Activated CD4-positive, alpha-beta T cell treated with anti-CD3 and anti-CD28 coated beads, Interleukin-2, amount 50 U/mL, for 16 hours (primary cell): ENCODE measurements at regions not wholly inside any gene's neighbourhood (a gene's known extent, or its start where the extent isn't known, plus 50 kb on each side); places are given as distances from the start of the nearest gene placed in this dataset.

Source experiments
- DNase-seq: peaks from one replicate; pipeline ENCODE4 v3.0.0-alpha.2; 2020

GRCh38 chr5:52419357-52419756 is 368.4 kb upstream of the ITGA1 start:
- DNase-seq = no peak

GRCh38 chr5:52427615-52428014 is 360.1 kb upstream of the ITGA1 start:
- no peak for DNase-seq

- no peak for DNase-seq
Measured at GRCh38 chr5:52428977-52429489, 358.7 kb upstream of the ITGA1 start.

- no peak for DNase-seq
Measured at GRCh38 chr5:52441768-52442167, 345.9 kb upstream of the ITGA1 start.

- DNase-seq = no peak
Measured at GRCh38 chr5:52443187-52443586, 344.5 kb upstream of the ITGA1 start.

GRCh38 chr5:52448111-52448510 is 339.6 kb upstream of the ITGA1 start:
- DNase-seq = no peak

GRCh38 chr5:52449516-52449915 is 338.2 kb upstream of the ITGA1 start:
- no peak for DNase-seq

- DNase-seq = no peak
Measured at GRCh38 chr5:52452098-52452497, 335.6 kb upstream of the ITGA1 start.

- DNase-seq = no peak
Measured at GRCh38 chr5:52453176-52453575, 334.5 kb upstream of the ITGA1 start.

- no peak for DNase-seq
Measured at GRCh38 chr5:52455920-52456319, 331.8 kb upstream of the ITGA1 start.

GRCh38 chr5:52457810-52458209 is 329.9 kb upstream of the ITGA1 start:
- DNase-seq = no peak

- no peak for DNase-seq
Measured at GRCh38 chr5:52466113-52466512, 321.6 kb upstream of the ITGA1 start.

- no peak for DNase-seq
Measured at GRCh38 chr5:52466749-52467520, 320.8 kb upstream of the ITGA1 start.

- no peak for DNase-seq
Measured at GRCh38 chr5:52468976-52469375, 318.7 kb upstream of the ITGA1 start.

- peak; percentile 6 for DNase-seq
Measured at GRCh38 chr5:52469420-52469819, 318.3 kb upstream of the ITGA1 start.

GRCh38 chr5:52469835-52470234 is 317.9 kb upstream of the ITGA1 start:
- no peak for DNase-seq

- no peak for DNase-seq
Measured at GRCh38 chr5:52476346-52476745, 311.4 kb upstream of the ITGA1 start.

GRCh38 chr5:52481201-52481600 is 306.5 kb upstream of the ITGA1 start:
- DNase-seq = no peak

- no peak for DNase-seq
Measured at GRCh38 chr5:52481851-52482250, 305.9 kb upstream of the ITGA1 start.

GRCh38 chr5:52491071-52491787 is 296.5 kb upstream of the ITGA1 start:
- no peak for DNase-seq

GRCh38 chr5:52491818-52492217 is 295.9 kb upstream of the ITGA1 start:
- DNase-seq = no peak

- DNase-seq = no peak
Measured at GRCh38 chr5:52497133-52497693, 290.5 kb upstream of the ITGA1 start.

GRCh38 chr5:52498607-52499006 is 289.1 kb upstream of the ITGA1 start:
- no peak for DNase-seq

GRCh38 chr5:52502460-52502999 is 285.2 kb upstream of the ITGA1 start:
- no peak for DNase-seq
